DND-41 (cell line): ENCODE measurements at regions not wholly inside any gene's neighbourhood (a gene's known extent, or its start where the extent isn't known, plus 50 kb on each side); places are given as distances from the start of the nearest gene placed in this dataset.

Source experiments
- EZH2 ChIP-seq: IDR thresholded peaks from 3 replicates; pipeline ENCODE4 v1.6.1; 2012; ENCODE audit warnings: borderline replicate concordance, low read depth, mild to moderate bottlenecking, moderate library complexity, low read length, inconsistent platforms; ENCODE audit not compliant: severe bottlenecking
- TF ChIP-seq, protein P1 (sequence below): IDR thresholded peaks from 2 replicates; pipeline ENCODE4 v1.5.1; 2012; ENCODE audit warnings: borderline replicate concordance, low read length, moderate library complexity, mild to moderate bottlenecking; ENCODE audit not compliant: poor library complexity, severe bottlenecking; ENCODE audit errors: extremely low read depth

DNA sequence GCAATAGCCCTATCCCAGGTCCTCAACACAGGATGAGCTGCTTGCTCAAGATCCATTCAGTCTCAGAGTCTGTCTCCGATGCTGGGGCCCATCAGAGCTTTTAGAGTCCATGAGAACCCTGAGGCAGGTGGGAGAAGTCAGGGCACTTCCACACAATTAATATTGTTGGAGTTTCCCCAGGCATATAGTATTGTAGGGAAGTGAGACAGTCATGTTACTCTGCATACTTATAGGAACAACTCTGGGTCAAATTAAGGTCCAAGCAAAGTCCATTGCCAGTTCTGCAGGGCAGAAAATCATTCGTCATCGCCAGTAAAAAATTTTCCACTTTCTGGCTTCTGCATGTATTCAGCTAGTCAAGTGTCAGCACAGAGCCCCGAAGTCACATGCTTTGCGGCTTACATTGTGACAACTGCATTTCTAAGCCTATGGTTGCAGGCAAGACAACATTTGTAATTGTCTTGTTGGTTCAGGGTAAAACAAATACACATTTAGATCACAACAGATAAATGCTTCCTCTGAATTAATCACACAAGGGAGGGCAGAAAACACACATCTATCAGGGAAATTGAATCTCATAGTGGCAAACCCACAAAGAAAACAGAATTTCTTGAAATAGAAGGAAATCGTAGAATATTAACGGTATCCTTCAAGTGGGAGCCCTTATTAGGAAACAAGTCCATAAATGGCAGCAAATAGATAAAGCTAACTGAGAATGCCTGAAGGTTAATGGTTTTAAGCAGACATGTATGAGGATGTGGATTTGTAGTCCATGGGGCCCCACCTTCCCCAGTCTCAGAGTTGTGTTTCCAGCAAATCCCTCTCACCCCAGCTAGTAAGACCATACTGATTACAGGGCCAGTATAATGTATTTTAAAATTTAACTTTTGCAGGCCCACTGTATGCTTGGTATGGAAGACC, 412.1 kb upstream of the RASGEF1B start:
- TF ChIP-seq, protein P1, sequence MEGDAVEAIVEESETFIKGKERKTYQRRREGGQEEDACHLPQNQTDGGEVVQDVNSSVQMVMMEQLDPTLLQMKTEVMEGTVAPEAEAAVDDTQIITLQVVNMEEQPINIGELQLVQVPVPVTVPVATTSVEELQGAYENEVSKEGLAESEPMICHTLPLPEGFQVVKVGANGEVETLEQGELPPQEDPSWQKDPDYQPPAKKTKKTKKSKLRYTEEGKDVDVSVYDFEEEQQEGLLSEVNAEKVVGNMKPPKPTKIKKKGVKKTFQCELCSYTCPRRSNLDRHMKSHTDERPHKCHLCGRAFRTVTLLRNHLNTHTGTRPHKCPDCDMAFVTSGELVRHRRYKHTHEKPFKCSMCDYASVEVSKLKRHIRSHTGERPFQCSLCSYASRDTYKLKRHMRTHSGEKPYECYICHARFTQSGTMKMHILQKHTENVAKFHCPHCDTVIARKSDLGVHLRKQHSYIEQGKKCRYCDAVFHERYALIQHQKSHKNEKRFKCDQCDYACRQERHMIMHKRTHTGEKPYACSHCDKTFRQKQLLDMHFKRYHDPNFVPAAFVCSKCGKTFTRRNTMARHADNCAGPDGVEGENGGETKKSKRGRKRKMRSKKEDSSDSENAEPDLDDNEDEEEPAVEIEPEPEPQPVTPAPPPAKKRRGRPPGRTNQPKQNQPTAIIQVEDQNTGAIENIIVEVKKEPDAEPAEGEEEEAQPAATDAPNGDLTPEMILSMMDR: no peak
- TF ChIP-seq EZH2: no peak
